Colonic mucosa (tissue), 4 donors: ENCODE measurements at regions not wholly inside any gene's neighbourhood (a gene's known extent, or its start where the extent isn't known, plus 50 kb on each side); places are given as distances from the start of the nearest gene placed in this dataset.

Experiments
- DNase-seq: peaks from one replicate; pipeline ENCODE4 v3.0.0-alpha.2; 2020
- H3K27ac ChIP-seq: fragments of 200-600 bp; one replicate; pipeline ENCODE4 v1.8.0; 2021
- H3K27me3 ChIP-seq: fragments of 200-600 bp; one replicate; pipeline ENCODE4 v1.8.0; 2021
- H3K36me3 ChIP-seq: fragments of 200-600 bp; one replicate; pipeline ENCODE4 v1.8.0; 2021
- H3K4me1 ChIP-seq: fragments of 200-600 bp; one replicate; pipeline ENCODE4 v1.8.0; 2021; ENCODE audit warnings: mild to moderate bottlenecking
- H3K4me3 ChIP-seq: fragments of 200-600 bp; one replicate; pipeline ENCODE4 v1.8.0; 2021
- H3K9ac ChIP-seq, 2 donors: one replicate each; pipeline ENCODE4 v1.7.0; 2013; ENCODE audit warnings: control low read depth in 2 of 2, low read depth in 2 of 2, low read length in 2 of 2
- H3K9me3 ChIP-seq: fragments of 200-600 bp; one replicate; pipeline ENCODE4 v1.8.0; 2021
- intact Hi-C: fragments of 100-400 bp; cut with DNase I; formaldehyde crosslinking; loops from one replicate; pipeline ENCODE4 v1.14.1; 2022
- TF ChIP-seq, protein P1 (sequence below): fragments of 200-600 bp; IDR thresholded peaks from one replicate; pipeline ENCODE4 v1.8.0; 2022; ENCODE audit warnings: antibody characterized with exemption, mild to moderate bottlenecking
- donor health status: healthy.
- donor health status: DM: no; HTN: no; CAD: no.
- donor health status: DM: no; HTN: no; CAD: no.

GRCh38 chr2:126221506-126221905 is 434.5 kb upstream of the GYPC start:
- H3K9ac ChIP-seq = no peak overlapping the region
- intact Hi-C loops = no loop called here
- no peaks in the 10 kb centered on the region for H3K36me3 ChIP-seq
- no peak overlapping the region for H3K27ac ChIP-seq
- DNase-seq = no peak
- no peaks in the 10 kb centered on the region for H3K27me3 ChIP-seq
- no peaks in the 10 kb centered on the region for H3K9me3 ChIP-seq
- TF ChIP-seq, protein P1, sequence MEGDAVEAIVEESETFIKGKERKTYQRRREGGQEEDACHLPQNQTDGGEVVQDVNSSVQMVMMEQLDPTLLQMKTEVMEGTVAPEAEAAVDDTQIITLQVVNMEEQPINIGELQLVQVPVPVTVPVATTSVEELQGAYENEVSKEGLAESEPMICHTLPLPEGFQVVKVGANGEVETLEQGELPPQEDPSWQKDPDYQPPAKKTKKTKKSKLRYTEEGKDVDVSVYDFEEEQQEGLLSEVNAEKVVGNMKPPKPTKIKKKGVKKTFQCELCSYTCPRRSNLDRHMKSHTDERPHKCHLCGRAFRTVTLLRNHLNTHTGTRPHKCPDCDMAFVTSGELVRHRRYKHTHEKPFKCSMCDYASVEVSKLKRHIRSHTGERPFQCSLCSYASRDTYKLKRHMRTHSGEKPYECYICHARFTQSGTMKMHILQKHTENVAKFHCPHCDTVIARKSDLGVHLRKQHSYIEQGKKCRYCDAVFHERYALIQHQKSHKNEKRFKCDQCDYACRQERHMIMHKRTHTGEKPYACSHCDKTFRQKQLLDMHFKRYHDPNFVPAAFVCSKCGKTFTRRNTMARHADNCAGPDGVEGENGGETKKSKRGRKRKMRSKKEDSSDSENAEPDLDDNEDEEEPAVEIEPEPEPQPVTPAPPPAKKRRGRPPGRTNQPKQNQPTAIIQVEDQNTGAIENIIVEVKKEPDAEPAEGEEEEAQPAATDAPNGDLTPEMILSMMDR = no peak
- no peak overlapping the region for H3K4me3 ChIP-seq
- no peaks in the 10 kb centered on the region for H3K4me1 ChIP-seq

DNA sequence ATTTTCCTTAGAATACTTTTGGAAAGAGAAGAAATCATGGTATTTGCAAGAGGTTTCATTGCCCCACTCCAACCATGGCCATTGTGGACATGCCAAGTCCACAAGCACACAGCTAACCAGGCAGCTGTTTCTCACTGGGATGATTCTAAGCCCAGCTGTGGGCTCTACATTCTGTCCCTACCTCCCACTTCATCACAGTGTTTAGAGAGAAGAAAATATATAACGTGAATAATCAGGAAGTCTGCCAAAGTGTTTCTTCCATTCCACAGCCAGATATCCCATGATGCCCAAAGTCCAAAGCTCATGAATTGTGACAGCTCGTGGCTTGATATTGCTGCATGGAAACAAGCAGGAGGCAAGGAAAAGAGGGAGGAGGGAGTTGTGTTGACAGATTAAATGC is 433.7 kb upstream of the GYPC start:
- Histone ChIP-seq H3K27ac (no peak overlapping the region), H3K9me3 (no peaks in the 10 kb centered on the region), H3K9ac (no peak overlapping the region), H3K4me1 (no peaks in the 10 kb centered on the region), H3K4me3 (no peak overlapping the region), H3K36me3 (no peaks in the 10 kb centered on the region), H3K27me3 (no peaks in the 10 kb centered on the region)
- no peak for DNase-seq
- intact Hi-C loops = no loop called here
- TF ChIP-seq, protein P1 = no peak

GRCh38 chr2:126224776-126225175 is 431.2 kb upstream of the GYPC start:
- Histone ChIP-seq H3K4me1 (no peaks in the 10 kb centered on the region), H3K4me3 (no peak overlapping the region), H3K9ac (no peak overlapping the region), H3K27me3 (no peaks in the 10 kb centered on the region), H3K36me3 (no peaks in the 10 kb centered on the region), H3K9me3 (no peaks in the 10 kb centered on the region), H3K27ac (no peak overlapping the region)
- no peak for DNase-seq
- intact Hi-C loops = no loop called here
- TF ChIP-seq, protein P1 = no peak

GRCh38 chr2:126227250-126227649 is 428.7 kb upstream of the GYPC start:
- H3K9ac ChIP-seq = no peak overlapping the region
- H3K9me3 ChIP-seq = no peaks in the 10 kb centered on the region
- no peak for DNase-seq
- no peaks in the 10 kb centered on the region for H3K4me1 ChIP-seq
- TF ChIP-seq, protein P1 = no peak
- intact Hi-C loops = no loop called here
- no peaks in the 10 kb centered on the region for H3K27me3 ChIP-seq
- H3K27ac ChIP-seq = no peak overlapping the region
- no peak overlapping the region for H3K4me3 ChIP-seq
- no peaks in the 10 kb centered on the region for H3K36me3 ChIP-seq

DNA sequence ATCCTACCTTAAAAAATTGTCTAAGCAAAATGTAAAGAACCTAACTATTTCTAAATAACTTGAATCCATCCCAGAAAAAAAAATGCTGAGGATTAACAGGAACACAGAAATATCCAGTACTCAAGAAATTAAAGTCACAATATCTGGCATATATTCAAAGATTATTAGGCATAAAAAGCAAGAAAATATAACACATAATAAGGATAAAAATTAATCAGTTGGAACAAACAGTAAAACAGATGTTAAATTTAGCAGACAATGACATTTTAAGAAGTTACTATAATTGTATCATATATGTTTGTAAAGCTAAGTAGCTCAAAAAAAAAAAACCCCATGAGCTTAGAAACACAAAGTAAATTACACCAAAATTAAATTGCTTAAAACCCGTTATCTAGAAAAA is 427.4 kb upstream of the GYPC start:
- no peaks in the 10 kb centered on the region for H3K27me3 ChIP-seq
- H3K27ac ChIP-seq = no peak overlapping the region
- intact Hi-C loops = no loop called here
- no peak overlapping the region for H3K4me3 ChIP-seq
- no peak overlapping the region for H3K9ac ChIP-seq
- DNase-seq = no peak
- TF ChIP-seq, protein P1 = no peak
- no peaks in the 10 kb centered on the region for H3K4me1 ChIP-seq
- no peaks in the 10 kb centered on the region for H3K9me3 ChIP-seq
- H3K36me3 ChIP-seq = no peaks in the 10 kb centered on the region

DNA sequence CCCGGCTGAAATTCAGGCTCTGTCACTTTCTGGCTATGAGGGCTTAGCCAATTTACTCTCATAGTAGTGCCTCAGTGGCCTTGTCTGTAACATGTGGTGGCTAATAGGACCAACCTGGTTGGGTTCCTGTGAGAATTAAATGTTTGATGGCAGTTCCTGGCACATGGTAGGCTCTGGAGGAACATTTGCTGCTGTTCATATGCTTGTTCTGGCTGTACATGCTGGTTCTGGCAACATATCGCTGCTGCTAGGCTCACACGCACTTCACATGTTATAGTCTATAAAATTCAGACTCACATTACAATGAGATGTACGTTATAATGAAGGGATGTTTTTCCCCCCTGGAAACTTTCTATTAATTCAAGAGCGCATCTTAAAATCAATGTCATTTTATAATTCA is 417.7 kb upstream of the GYPC start:
- Histone ChIP-seq H3K36me3 (no peaks in the 10 kb centered on the region), H3K27me3 (no peaks in the 10 kb centered on the region), H3K4me3 (no peak overlapping the region), H3K4me1 (no peaks in the 10 kb centered on the region), H3K9me3 (no peaks in the 10 kb centered on the region), H3K9ac (no peak overlapping the region), H3K27ac (no peak overlapping the region)
- TF ChIP-seq, protein P1 = no peak
- intact Hi-C loops = no loop called here
- no peak for DNase-seq
